ENCODE measurements at regions not wholly inside any gene's neighbourhood (a gene's known extent, or its start where the extent isn't known, plus 50 kb on each side); places are given as distances from the start of the nearest gene placed in this dataset.

DNA sequence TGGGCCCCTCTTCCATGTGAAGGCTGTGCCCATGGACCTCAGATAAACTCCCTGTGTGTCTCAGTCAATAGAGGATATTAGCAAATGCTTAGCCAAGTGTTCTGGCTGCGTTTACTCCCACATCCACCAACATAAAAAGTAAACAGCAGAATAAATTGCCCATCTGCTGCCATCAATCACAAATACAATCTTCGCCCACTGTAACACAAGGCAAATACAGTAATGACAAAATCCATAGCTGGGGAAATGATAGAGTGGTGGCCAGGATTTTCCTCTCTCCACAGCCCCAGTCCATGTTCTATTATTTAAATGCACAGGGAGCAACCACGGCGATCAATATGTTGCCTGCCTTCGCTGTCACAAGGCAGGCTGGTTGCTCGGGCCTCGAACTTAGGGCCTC lies 376.5 kb downstream of the UQCRFS1 start:
- H3K27me3 ChIP-seq (ENCODE audit: insufficient read depth, poor library complexity, severe bottlenecking): peaks cover 15% of the 10 kb centered on the region
- H3K9me3 ChIP-seq (ENCODE audit: severe bottlenecking): no peaks in the 10 kb centered on the region
- H3K4me3 ChIP-seq (ENCODE audit: severe bottlenecking): no peak overlapping the region
- no peak for ATAC-seq (ENCODE audit: low read depth)
- no peak overlapping the region for H3K27ac ChIP-seq (ENCODE audit: poor library complexity, severe bottlenecking)
- no peaks in the 10 kb centered on the region for H3K36me3 ChIP-seq (ENCODE audit: low read depth)
- no peaks in the 10 kb centered on the region for H3K4me1 ChIP-seq (ENCODE audit: insufficient read depth, poor library complexity, severe bottlenecking)
- TF ChIP-seq, protein P1, sequence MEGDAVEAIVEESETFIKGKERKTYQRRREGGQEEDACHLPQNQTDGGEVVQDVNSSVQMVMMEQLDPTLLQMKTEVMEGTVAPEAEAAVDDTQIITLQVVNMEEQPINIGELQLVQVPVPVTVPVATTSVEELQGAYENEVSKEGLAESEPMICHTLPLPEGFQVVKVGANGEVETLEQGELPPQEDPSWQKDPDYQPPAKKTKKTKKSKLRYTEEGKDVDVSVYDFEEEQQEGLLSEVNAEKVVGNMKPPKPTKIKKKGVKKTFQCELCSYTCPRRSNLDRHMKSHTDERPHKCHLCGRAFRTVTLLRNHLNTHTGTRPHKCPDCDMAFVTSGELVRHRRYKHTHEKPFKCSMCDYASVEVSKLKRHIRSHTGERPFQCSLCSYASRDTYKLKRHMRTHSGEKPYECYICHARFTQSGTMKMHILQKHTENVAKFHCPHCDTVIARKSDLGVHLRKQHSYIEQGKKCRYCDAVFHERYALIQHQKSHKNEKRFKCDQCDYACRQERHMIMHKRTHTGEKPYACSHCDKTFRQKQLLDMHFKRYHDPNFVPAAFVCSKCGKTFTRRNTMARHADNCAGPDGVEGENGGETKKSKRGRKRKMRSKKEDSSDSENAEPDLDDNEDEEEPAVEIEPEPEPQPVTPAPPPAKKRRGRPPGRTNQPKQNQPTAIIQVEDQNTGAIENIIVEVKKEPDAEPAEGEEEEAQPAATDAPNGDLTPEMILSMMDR (IDR thresholded peaks at IDR 0.05; ENCODE audit: poor library complexity, severe bottlenecking): no peak
- no peak for DNase-seq (ENCODE audit: low spot score)

DNA sequence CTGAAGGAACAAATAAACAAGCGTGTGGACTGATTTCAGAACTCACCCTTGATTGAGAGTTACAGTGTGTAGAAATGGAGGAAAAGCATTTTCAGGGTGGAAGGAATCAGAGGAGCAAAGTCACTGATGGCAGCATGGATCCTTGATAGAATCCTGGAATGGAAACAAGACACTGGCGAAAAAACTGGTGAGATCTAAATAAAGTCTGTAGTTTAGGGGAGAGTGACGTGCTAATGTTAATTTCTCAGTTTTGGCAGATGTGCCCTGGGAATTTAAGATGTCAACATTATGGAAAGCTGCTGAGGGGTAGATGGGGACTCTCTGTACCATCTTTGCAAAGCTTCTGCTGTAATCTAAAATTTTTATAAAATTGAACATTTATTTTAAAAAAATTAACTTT lies 378.0 kb downstream of the UQCRFS1 start:
- no peak for ATAC-seq (ENCODE audit: low read depth)
- Histone ChIP-seq H3K27me3 (ENCODE audit: insufficient read depth, poor library complexity, severe bottlenecking) (peaks cover 15% of the 10 kb centered on the region), H3K9me3 (ENCODE audit: severe bottlenecking) (no peaks in the 10 kb centered on the region), H3K27ac (ENCODE audit: poor library complexity, severe bottlenecking) (no peak overlapping the region), H3K4me3 (ENCODE audit: severe bottlenecking) (no peak overlapping the region), H3K4me1 (ENCODE audit: insufficient read depth, poor library complexity, severe bottlenecking) (no peaks in the 10 kb centered on the region), H3K36me3 (ENCODE audit: low read depth) (no peaks in the 10 kb centered on the region)
- TF ChIP-seq, protein P1 (IDR thresholded peaks at IDR 0.05; ENCODE audit: poor library complexity, severe bottlenecking): no peak
- no peak for DNase-seq (ENCODE audit: low spot score)

DNA sequence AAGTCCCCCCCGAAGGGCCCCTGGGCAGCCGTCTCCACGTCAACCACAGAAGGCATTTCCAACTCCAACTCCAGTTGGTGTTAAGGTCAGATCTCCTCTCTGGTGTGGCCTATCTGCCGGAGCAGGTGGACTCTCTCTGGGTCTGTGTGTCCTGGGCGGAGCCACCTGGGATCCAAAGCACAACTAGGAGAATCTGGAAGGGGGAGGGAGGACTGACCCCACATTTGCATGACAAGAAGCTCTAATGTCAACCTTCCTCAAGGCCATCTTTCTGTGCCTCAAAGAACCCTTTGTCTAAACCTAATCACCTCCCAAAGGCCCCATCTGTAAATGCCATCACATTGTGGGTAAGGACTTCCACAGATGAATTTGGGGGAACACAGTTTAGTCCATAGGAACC lies 381.5 kb downstream of the UQCRFS1 start:
- H3K4me3 ChIP-seq (ENCODE audit: severe bottlenecking): no peak overlapping the region
- H3K9me3 ChIP-seq (ENCODE audit: severe bottlenecking): no peaks in the 10 kb centered on the region
- DNase-seq (ENCODE audit: low spot score): no peak
- H3K4me1 ChIP-seq (ENCODE audit: insufficient read depth, poor library complexity, severe bottlenecking): no peaks in the 10 kb centered on the region
- no peak overlapping the region for H3K27ac ChIP-seq (ENCODE audit: poor library complexity, severe bottlenecking)
- H3K36me3 ChIP-seq (ENCODE audit: low read depth): no peaks in the 10 kb centered on the region
- ATAC-seq (ENCODE audit: low read depth): no peak
- TF ChIP-seq, protein P1 (IDR thresholded peaks at IDR 0.05; ENCODE audit: poor library complexity, severe bottlenecking): no peak
- peaks cover 6% of the 10 kb centered on the region for H3K27me3 ChIP-seq (ENCODE audit: insufficient read depth, poor library complexity, severe bottlenecking)

DNA sequence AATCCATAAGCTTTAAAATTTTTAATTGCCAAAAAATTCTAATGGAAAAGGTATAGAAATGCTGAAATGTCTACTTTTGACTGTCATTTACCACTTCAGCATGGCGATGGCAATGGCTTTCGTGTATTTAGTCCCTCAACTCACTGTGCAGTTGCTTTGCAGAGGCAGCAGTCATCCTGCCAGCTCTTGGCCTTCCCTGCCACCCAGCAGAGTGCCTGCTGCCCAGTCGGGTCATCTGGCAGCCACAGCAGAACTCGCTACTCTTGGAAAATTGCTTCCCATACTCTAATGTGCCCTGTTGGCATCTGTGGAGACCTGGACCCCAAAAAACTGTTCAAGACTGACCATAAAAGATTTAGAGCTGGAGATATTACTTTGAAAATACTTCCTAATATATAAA lies 383.2 kb downstream of the UQCRFS1 start:
- Histone ChIP-seq H3K4me1 (ENCODE audit: insufficient read depth, poor library complexity, severe bottlenecking) (no peaks in the 10 kb centered on the region), H3K4me3 (ENCODE audit: severe bottlenecking) (no peak overlapping the region), H3K9me3 (ENCODE audit: severe bottlenecking) (no peaks in the 10 kb centered on the region), H3K27ac (ENCODE audit: poor library complexity, severe bottlenecking) (no peak overlapping the region), H3K36me3 (ENCODE audit: low read depth) (no peaks in the 10 kb centered on the region), H3K27me3 (ENCODE audit: insufficient read depth, poor library complexity, severe bottlenecking) (peaks cover 2% of the 10 kb centered on the region)
- TF ChIP-seq, protein P1 (IDR thresholded peaks at IDR 0.05; ENCODE audit: poor library complexity, severe bottlenecking): no peak
- DNase-seq (ENCODE audit: low spot score) (no peak), ATAC-seq (ENCODE audit: low read depth) (no peak)

DNA sequence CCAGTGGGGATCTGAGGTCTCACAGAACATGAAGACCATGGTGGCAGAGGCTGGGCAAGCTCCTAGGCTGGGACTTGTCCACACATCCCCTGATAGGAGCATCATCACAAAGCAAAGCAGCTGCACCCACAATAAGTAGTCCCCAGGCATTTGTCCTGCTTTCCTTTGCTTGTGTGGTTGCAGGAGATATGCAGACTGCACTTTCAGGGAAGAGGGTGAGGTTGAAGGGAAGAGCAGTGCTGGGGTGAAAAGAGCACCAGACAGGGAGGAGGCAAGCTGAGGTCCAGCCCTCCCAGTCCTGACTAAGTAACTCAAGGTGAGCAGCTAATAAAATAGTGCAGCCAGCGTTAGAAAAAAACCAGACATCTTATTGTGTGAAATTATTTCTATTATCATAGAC lies 383.6 kb downstream of the UQCRFS1 start:
- Histone ChIP-seq H3K27ac (ENCODE audit: poor library complexity, severe bottlenecking) (no peak overlapping the region), H3K9me3 (ENCODE audit: severe bottlenecking) (no peaks in the 10 kb centered on the region), H3K27me3 (ENCODE audit: insufficient read depth, poor library complexity, severe bottlenecking) (no peaks in the 10 kb centered on the region), H3K4me1 (ENCODE audit: insufficient read depth, poor library complexity, severe bottlenecking) (no peaks in the 10 kb centered on the region), H3K4me3 (ENCODE audit: severe bottlenecking) (no peak overlapping the region), H3K36me3 (ENCODE audit: low read depth) (no peaks in the 10 kb centered on the region)
- ATAC-seq (ENCODE audit: low read depth): no peak
- TF ChIP-seq, protein P1 (IDR thresholded peaks at IDR 0.05; ENCODE audit: poor library complexity, severe bottlenecking): no peak
- DNase-seq (ENCODE audit: low spot score): no peak
